HG03139 (cell line): ENCODE measurements at regions not wholly inside any gene's neighbourhood (a gene's known extent, or its start where the extent isn't known, plus 50 kb on each side); places are given as distances from the start of the nearest gene placed in this dataset.

ENCODE experiments used
- ATAC-seq: cut with Tn5 transposase; IDR thresholded peaks from one replicate; pipeline ENCODE4 v1.9.1; 2021; ENCODE audit not compliant: unreplicated experiment

- ATAC-seq = no peak
Measured at GRCh38 chr16:74035816-74036215, 260.8 kb upstream of the PSMD7 start.

GRCh38 chr16:74034862-74035261 lies 261.8 kb upstream of the PSMD7 start:
- no peak for ATAC-seq

GRCh38 chr16:74034200-74034599 lies 262.4 kb upstream of the PSMD7 start:
- ATAC-seq = no peak

GRCh38 chr16:74033441-74033995 lies 263.1 kb upstream of the PSMD7 start:
- ATAC-seq = no peak

- no peak for ATAC-seq
Measured at GRCh38 chr16:74031551-74031950, 265.1 kb upstream of the PSMD7 start.

GRCh38 chr16:74030000-74030706 lies 266.5 kb upstream of the PSMD7 start:
- ATAC-seq = no peak

GRCh38 chr16:74029115-74029792 lies 267.4 kb upstream of the PSMD7 start:
- ATAC-seq = no peak

GRCh38 chr16:74026373-74027281 lies 270.0 kb upstream of the PSMD7 start:
- no peak for ATAC-seq

GRCh38 chr16:74024953-74025352 lies 271.7 kb upstream of the PSMD7 start:
- no peak for ATAC-seq

GRCh38 chr16:74020095-74020670 lies 276.4 kb upstream of the PSMD7 start:
- ATAC-seq = no peak

- no peak for ATAC-seq
Measured at GRCh38 chr16:74019612-74020011, 277.0 kb upstream of the PSMD7 start.

GRCh38 chr16:74015953-74016352 lies 280.7 kb upstream of the PSMD7 start:
- no peak for ATAC-seq

GRCh38 chr16:73998707-73999106 lies 297.9 kb upstream of the PSMD7 start:
- ATAC-seq = no peak

- ATAC-seq = no peak
Measured at GRCh38 chr16:73997971-73998370, 298.6 kb upstream of the PSMD7 start.

GRCh38 chr16:73997340-73997711 lies 299.3 kb upstream of the PSMD7 start:
- no peak for ATAC-seq

GRCh38 chr16:73996624-73997339 lies 299.8 kb upstream of the PSMD7 start:
- no peak for ATAC-seq

GRCh38 chr16:73993878-73994277 lies 302.7 kb upstream of the PSMD7 start:
- ATAC-seq = no peak

- no peak for ATAC-seq
Measured at GRCh38 chr16:73978407-73978784, 318.2 kb upstream of the PSMD7 start.

GRCh38 chr16:73976644-73977043 lies 320.0 kb upstream of the PSMD7 start:
- no peak for ATAC-seq

GRCh38 chr16:73973174-73973573 lies 323.4 kb upstream of the PSMD7 start:
- ATAC-seq = no peak
